Keratinocyte (primary cell): ENCODE measurements at regions not wholly inside any gene's neighbourhood (a gene's known extent, or its start where the extent isn't known, plus 50 kb on each side); places are given as distances from the start of the nearest gene placed in this dataset.

Source experiments
- EZH2 ChIP-seq: IDR thresholded peaks from one replicate; pipeline ENCODE4 v1.6.1; 2012; ENCODE audit warnings: inconsistent platforms, mild to moderate bottlenecking, low read length, moderate library complexity
- TF ChIP-seq, protein P1 (sequence below), 3 experiments: IDR thresholded peaks in 1 of 3; conservative IDR thresholded peaks in 1 of 3; optimal IDR thresholded peaks in 1 of 3; 2 replicates in 2 of 3; 3 replicates in 1 of 3; pipeline versions ENCODE3 to v1.5.1; 2011; ENCODE audit warnings: low read length in 3 of 3, mild to moderate bottlenecking in 3 of 3, moderate library complexity in 2 of 3, control low read depth in 1 of 3, inconsistent platforms in 1 of 3; ENCODE audit not compliant: insufficient read depth in 2 of 3; ENCODE audit errors: extremely low read depth in 1 of 3

DNA sequence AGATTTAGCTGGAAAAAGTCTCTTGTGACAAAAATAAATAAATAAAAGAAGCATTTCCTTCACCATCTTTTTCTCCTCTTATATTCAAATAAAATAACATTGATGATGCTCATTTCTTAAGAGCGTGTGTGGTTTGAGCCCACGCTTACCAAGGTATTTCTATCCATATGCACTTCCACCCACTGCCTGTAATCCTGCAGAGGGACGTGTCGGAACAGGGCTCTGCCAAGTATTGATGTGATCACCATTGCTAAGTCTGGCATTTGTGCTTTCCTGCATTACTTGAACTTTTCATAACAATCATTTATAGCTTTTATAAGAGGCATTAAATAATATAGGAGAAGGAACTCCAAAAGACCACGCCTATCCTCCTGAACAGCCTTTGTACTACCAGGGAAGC is 107.6 kb downstream of the SHANK2 start:
- TF ChIP-seq, protein P1, sequence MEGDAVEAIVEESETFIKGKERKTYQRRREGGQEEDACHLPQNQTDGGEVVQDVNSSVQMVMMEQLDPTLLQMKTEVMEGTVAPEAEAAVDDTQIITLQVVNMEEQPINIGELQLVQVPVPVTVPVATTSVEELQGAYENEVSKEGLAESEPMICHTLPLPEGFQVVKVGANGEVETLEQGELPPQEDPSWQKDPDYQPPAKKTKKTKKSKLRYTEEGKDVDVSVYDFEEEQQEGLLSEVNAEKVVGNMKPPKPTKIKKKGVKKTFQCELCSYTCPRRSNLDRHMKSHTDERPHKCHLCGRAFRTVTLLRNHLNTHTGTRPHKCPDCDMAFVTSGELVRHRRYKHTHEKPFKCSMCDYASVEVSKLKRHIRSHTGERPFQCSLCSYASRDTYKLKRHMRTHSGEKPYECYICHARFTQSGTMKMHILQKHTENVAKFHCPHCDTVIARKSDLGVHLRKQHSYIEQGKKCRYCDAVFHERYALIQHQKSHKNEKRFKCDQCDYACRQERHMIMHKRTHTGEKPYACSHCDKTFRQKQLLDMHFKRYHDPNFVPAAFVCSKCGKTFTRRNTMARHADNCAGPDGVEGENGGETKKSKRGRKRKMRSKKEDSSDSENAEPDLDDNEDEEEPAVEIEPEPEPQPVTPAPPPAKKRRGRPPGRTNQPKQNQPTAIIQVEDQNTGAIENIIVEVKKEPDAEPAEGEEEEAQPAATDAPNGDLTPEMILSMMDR (optimal IDR thresholded peaks at IDR 0.05 in 1 of 3, IDR thresholded peaks at IDR 0.05 in 1 of 3, conservative IDR thresholded peaks at IDR 0.05 in 1 of 3; ENCODE audit: extremely low read depth in 1 of 3, insufficient read depth in 2 of 3, low read length in 3 of 3), result no peak
- TF ChIP-seq EZH2, result no peak
